ENCODE measurements at regions not wholly inside any gene's neighbourhood (a gene's known extent, or its start where the extent isn't known, plus 50 kb on each side); places are given as distances from the start of the nearest gene placed in this dataset.

DNA sequence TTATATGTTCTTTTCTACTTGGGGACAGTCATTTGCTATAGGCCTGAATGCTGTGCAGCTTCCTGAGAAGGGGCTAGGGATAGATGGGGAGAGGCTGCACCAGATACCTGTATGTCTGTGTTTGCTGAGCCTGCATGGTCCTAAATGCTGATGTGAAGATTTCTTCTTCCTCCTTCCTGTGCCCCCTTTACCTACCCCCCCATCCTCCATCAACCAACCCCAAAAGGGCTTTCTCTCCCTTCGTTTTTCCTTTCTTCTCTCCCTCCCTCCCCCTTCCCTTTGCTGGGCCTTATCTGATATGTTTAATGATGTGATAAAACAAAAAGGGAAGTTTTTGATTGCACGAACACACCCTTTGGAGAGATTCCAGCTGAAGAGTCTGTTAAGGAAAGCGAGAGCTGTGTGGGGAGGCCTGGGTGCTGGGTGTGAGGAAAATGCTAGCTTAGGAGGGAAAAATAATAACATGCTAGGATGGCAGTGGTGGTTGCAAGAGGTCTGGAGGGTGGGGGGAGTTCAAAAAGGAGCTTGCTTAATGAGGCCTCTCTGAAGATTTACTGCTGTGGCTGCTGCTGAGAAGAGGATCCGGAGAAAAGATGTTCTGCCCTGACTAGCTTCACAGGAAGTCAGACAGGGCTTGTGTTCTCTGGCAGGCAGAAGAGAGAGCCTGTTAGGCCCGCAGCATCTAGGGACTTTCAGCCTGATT, 101.8 kb downstream of the SAMD9 start:
- TF ChIP-seq, protein P1, sequence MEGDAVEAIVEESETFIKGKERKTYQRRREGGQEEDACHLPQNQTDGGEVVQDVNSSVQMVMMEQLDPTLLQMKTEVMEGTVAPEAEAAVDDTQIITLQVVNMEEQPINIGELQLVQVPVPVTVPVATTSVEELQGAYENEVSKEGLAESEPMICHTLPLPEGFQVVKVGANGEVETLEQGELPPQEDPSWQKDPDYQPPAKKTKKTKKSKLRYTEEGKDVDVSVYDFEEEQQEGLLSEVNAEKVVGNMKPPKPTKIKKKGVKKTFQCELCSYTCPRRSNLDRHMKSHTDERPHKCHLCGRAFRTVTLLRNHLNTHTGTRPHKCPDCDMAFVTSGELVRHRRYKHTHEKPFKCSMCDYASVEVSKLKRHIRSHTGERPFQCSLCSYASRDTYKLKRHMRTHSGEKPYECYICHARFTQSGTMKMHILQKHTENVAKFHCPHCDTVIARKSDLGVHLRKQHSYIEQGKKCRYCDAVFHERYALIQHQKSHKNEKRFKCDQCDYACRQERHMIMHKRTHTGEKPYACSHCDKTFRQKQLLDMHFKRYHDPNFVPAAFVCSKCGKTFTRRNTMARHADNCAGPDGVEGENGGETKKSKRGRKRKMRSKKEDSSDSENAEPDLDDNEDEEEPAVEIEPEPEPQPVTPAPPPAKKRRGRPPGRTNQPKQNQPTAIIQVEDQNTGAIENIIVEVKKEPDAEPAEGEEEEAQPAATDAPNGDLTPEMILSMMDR (IDR thresholded peaks at IDR 0.05; ENCODE audit: low read depth, low read length) = no peak
- H3K4me3 ChIP-seq (ENCODE audit: low read depth, low read length) = no peak overlapping the region

DNA sequence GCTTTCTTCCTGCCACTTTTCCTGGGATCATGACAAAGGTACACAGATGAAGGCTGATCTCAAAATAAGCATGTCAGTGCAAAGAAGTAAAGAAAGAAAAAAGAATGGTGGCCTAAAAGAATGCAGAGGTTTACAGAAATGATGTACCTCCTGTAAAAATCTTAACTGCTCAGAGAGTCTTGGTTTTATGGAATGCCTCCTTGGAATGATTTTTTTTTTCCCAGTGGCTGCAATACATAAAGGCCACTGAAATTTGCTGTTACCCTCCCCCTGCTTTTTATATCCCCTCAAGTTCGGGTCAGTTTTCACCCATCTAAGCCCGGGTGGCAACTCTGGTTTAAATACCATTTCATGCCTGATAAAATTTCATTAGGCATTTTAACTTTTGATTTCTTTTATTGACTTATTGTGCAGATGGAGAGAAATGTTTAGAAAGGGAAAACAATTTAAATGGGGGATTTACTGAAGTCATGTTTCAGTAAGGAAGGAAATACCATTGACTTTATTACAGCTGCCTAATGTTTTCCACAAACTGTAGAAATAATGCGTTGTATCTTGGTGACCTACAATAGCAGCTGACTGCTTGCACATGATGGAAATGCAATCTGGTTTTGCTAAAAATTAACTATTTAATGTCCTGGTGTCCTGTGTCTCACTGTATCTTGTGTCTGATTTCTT, 102.5 kb downstream of the SAMD9 start:
- no peak overlapping the region for H3K4me3 ChIP-seq (ENCODE audit: low read depth, low read length)
- TF ChIP-seq, protein P1 (IDR thresholded peaks at IDR 0.05; ENCODE audit: low read depth, low read length) = no peak

DNA sequence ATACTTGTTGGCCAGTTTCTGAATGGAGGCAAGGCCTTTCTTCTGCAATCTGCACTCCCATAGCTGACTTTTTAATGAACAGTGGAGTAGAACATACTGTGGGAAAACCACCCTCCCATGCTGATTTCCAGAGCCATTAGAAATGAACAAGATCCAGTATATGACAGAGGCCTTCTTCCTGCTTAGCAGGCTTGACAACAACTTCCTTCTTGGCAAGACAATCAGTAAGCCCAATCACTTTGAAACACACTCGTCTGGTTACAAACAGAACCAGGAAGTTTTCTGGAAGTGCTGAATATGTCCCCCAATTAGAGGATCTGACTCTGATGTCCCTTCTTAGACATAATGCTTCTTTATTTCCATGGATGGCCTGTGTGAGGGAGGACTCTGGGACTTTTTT, 103.4 kb downstream of the SAMD9 start:
- no peak overlapping the region for H3K4me3 ChIP-seq (ENCODE audit: low read depth, low read length)
- TF ChIP-seq, protein P1 (IDR thresholded peaks at IDR 0.05; ENCODE audit: low read depth, low read length) = no peak

DNA sequence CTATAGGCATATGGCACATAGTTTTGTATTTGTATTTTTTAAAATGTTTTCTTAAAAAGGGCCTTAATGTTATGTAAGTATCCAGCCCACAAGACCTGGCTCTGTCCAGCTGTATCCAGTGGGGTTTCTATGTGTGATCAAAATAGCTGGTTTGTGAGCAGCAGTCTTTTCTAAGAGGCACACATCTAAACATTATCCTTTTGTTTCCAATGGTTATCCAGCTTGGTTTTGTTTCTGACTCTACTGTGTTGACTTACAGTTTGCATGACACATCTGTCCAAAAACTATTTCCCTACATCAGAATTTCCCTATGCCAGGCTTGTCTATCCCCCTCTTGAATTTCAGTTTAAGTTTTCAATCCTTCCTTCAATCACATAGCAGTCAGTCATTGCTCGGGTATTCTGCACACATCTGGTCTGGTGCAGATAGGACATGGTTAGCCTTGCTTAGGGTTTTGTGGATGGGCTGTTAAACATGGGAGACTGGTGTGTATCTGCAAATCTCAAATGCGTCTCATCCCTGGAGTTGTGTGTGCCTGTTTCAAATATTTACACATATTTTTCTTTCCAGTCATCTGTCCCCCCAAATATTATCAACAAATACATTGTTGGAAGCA, 104.2 kb downstream of the SAMD9 start:
- no peak overlapping the region for H3K4me3 ChIP-seq (ENCODE audit: low read depth, low read length)
- TF ChIP-seq, protein P1 (IDR thresholded peaks at IDR 0.05; ENCODE audit: low read depth, low read length) = no peak

DNA sequence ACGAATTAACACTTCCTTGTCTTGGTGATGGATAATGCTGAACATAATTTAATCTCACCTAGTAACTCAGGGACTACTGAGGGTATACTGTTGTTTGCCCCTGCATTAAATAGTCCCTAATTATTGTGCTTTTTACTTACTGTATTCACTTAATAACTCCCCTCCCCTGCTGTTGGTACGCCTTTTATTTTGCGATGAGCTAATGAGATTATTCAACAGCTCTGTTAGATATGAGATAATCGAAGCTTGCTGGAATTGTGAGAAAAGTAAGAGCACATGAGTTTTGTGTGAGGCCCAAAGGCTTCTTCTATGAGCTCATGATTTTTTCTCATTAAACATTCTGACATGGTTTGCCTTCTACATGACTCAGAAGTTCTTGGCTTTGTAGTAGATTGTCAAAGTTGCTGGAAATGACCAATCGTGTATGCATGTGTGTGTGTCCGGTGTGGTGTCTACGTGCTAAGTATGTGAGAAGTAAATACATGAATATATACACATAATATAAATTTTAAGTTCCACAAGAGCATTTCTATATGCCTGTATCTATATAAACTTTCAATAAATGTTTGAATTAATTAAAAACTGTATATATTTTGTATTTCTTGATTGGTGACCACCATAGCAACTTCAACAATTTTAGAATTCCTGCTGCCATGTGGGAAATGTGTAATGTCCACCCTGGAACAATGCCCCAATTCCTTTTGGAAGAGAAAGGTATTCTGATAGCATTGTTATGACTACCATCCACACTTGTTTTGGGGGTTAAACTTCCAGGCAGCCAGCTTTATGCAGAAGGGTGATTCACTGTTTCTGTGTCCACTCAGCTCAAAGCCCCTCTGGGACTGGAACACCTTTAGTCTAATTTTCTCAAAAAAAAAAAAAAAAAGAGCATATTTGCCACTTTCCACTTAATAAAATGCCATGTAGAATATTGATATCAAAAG, 106.2 kb downstream of the SAMD9 start:
- TF ChIP-seq, protein P1 (IDR thresholded peaks at IDR 0.05; ENCODE audit: low read depth, low read length) = no peak
- H3K4me3 ChIP-seq (ENCODE audit: low read depth, low read length) = no peak overlapping the region

DNA sequence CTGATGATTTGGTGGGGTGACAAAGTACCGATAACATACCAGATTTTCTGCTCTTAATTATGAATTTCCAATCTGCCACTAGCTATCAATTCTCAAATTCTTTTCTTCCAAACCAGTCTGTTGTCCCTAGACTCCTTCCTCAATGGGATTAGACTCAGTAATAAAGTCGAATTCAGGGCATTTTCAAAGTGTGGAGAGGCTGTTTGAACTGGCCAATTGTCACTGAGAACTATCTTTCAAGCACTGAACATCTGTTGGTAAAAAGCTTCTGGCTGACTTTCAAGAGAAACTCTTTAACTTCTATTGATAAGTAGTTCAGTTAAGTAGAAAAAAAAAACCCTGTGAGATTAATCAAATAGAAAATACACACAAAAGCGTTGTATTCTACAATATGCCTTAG, 108.9 kb downstream of the SAMD9 start:
- TF ChIP-seq, protein P1 (IDR thresholded peaks at IDR 0.05; ENCODE audit: low read depth, low read length) = no peak
- H3K4me3 ChIP-seq (ENCODE audit: low read depth, low read length) = no peak overlapping the region

All from WI38 (cell line).